ENCODE measurements at regions not wholly inside any gene's neighbourhood (a gene's known extent, or its start where the extent isn't known, plus 50 kb on each side); places are given as distances from the start of the nearest gene placed in this dataset.

DNA sequence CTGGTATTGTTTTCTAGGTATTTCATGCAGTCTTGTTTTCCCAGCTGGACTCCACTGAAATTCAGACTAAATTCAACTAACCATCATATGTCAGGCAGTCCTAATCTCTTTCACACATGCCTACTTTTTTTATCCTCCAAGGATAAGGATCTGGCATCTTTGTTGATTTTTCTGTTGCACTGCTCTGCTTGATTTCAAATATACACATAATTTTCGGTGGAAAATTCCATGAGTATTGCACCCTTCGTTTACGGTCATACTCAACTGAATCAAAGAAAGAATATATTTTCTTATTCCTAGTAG lies 64.8 kb upstream of the UNC93A start:
- Histone ChIP-seq H3K4me3 (ENCODE audit: low read depth, low read length) (no peak overlapping the region), H3K27ac (ENCODE audit: low read depth, low read length) (no peak overlapping the region), H3K9me3 (ENCODE audit: control insufficient read depth, insufficient read depth, low read length) (peaks cover 3% of the 10 kb centered on the region; the same call in 1 of the 2 replicates), H3K27me3 (ENCODE audit: control insufficient read depth, insufficient read depth, low read length) (no peaks in the 10 kb centered on the region)
- no peak for DNase-seq (ENCODE audit: low read depth, low spot score)
- no peak for TF ChIP-seq CTCF (IDR thresholded peaks at IDR 0.05; ENCODE audit: low read depth, low read length)
- CTCF ChIA-PET, result no interaction called here
- POLR2A ChIA-PET, result no interaction called here

GRCh38 chr6:167226791-167227190 lies 64.3 kb upstream of the UNC93A start:
- POLR2A ChIA-PET, result no interaction called here
- H3K27me3 ChIP-seq (ENCODE audit: control insufficient read depth, insufficient read depth, low read length), result no peaks in the 10 kb centered on the region

GRCh38 chr6:167227984-167228383 lies 63.1 kb upstream of the UNC93A start:
- DNase-seq (ENCODE audit: low read depth, low spot score), result no peak
- TF ChIP-seq CTCF (IDR thresholded peaks at IDR 0.05; ENCODE audit: low read depth, low read length), result no peak
- no peak overlapping the region for H3K27ac ChIP-seq (ENCODE audit: low read depth, low read length)
- no peaks in the 10 kb centered on the region for H3K27me3 ChIP-seq (ENCODE audit: control insufficient read depth, insufficient read depth, low read length)
- ChIA-PET POLR2A (no interaction called here), CTCF (no interaction called here)
- no peaks in the 10 kb centered on the region for H3K9me3 ChIP-seq (ENCODE audit: control insufficient read depth, insufficient read depth, low read length)
- H3K4me3 ChIP-seq (ENCODE audit: low read depth, low read length), result no peak overlapping the region

More at GRCh38 chr6:167226791-167227190, 64.3 kb upstream of the UNC93A start:
- Histone ChIP-seq H3K4me3 (ENCODE audit: low read depth, low read length) (no peak overlapping the region), H3K27ac (ENCODE audit: low read depth, low read length) (no peak overlapping the region), H3K9me3 (ENCODE audit: control insufficient read depth, insufficient read depth, low read length) (no peaks in the 10 kb centered on the region)
- CTCF ChIA-PET, result no interaction called here
- no peak for DNase-seq (ENCODE audit: low read depth, low spot score)
- no peak for TF ChIP-seq CTCF (IDR thresholded peaks at IDR 0.05; ENCODE audit: low read depth, low read length)

GRCh38 chr6:167229586-167229985 lies 61.5 kb upstream of the UNC93A start:
- POLR2A ChIA-PET, result no interaction called here
- no peak for TF ChIP-seq CTCF (IDR thresholded peaks at IDR 0.05; ENCODE audit: low read depth, low read length)
- no peak overlapping the region for H3K27ac ChIP-seq (ENCODE audit: low read depth, low read length)
- CTCF ChIA-PET, result no interaction called here
- H3K9me3 ChIP-seq (ENCODE audit: control insufficient read depth, insufficient read depth, low read length), result no peaks in the 10 kb centered on the region
- H3K4me3 ChIP-seq (ENCODE audit: low read depth, low read length), result no peak overlapping the region
- no peak for DNase-seq (ENCODE audit: low read depth, low spot score)
- H3K27me3 ChIP-seq (ENCODE audit: control insufficient read depth, insufficient read depth, low read length), result no peaks in the 10 kb centered on the region

DNA sequence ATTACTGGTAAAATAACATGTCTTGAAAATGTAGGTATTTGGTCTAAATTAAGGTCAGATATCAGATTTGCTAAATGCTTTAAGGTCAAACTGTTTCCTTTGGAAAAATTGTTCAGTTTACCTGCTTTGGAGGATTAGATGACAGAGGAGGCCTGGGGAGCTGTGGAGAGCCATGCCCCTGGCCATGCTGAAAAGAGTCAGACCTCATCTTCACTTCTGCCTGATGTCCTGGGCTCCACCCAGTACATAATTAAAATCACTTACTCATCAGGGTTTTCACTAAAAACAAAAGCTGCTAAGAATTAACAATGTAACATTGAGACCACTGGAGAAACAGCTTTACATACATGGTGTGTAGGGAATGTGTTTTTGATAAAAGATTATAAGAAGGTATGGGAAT lies 60.8 kb upstream of the UNC93A start:
- Histone ChIP-seq H3K27me3 (ENCODE audit: control insufficient read depth, insufficient read depth, low read length) (no peaks in the 10 kb centered on the region), H3K27ac (ENCODE audit: low read depth, low read length) (no peak overlapping the region), H3K9me3 (ENCODE audit: control insufficient read depth, insufficient read depth, low read length) (peaks cover 3% of the 10 kb centered on the region; the same call in 1 of the 2 replicates), H3K4me3 (ENCODE audit: low read depth, low read length) (no peak overlapping the region)
- no peak for DNase-seq (ENCODE audit: low read depth, low spot score)
- ChIA-PET POLR2A (no interaction called here), CTCF (no interaction called here)
- TF ChIP-seq CTCF (IDR thresholded peaks at IDR 0.05; ENCODE audit: low read depth, low read length), result no peak
